SU-DHL-6 (cell line): ENCODE measurements at regions not wholly inside any gene's neighbourhood (a gene's known extent, or its start where the extent isn't known, plus 50 kb on each side); places are given as distances from the start of the nearest gene placed in this dataset.

Experiments
- H2AFZ ChIP-seq: fragments of 200-600 bp; sonication (generic); 2 replicates; pipeline ENCODE4 v1.6.1; 2014; ENCODE audit warnings: low read depth, mild to moderate bottlenecking, moderate library complexity, mixed read lengths, antibody characterized with exemption, low read length; ENCODE audit not compliant: severe bottlenecking
- H3F3A ChIP-seq: fragments of 200-600 bp; shearing (Covaris generic); 2 replicates; pipeline ENCODE4 v1.6.0; 2016; ENCODE audit warnings: antibody characterized with exemption, mild to moderate bottlenecking; ENCODE audit not compliant: insufficient read depth
- H3K27ac ChIP-seq: fragments of 200-600 bp; sonication (generic); 2 replicates; pipeline ENCODE4 v1.5.1; 2016; ENCODE audit warnings: low read depth, mild to moderate bottlenecking, low read length, moderate library complexity, mixed read lengths
- H3K27me3 ChIP-seq: fragments of 200-600 bp; sonication (generic), shearing (Covaris generic); 2 replicates; pipeline ENCODE4 v1.6.0; 2014; ENCODE audit warnings: mild to moderate bottlenecking, low read length
- H3K36me3 ChIP-seq: fragments of 200-600 bp; sonication (generic); 2 replicates; pipeline ENCODE4 v1.6.1; 2014; ENCODE audit warnings: mild to moderate bottlenecking, low read length, mixed read lengths
- H3K4me2 ChIP-seq: fragments of 300-600, 200-600 bp; shearing (Covaris generic), sonication (generic); 2 replicates; pipeline ENCODE4 v1.6.0; 2014; ENCODE audit warnings: low read length, low read depth, mild to moderate bottlenecking; ENCODE audit not compliant: poor library complexity, severe bottlenecking
- H3K4me3 ChIP-seq: fragments of 200-600 bp; sonication (generic); 2 replicates; pipeline ENCODE4 v1.5.1; 2014; ENCODE audit warnings: antibody characterized with exemption, low read length, mild to moderate bottlenecking, mixed read lengths; ENCODE audit not compliant: insufficient read depth, poor library complexity, severe bottlenecking
- H3K79me2 ChIP-seq: fragments of 200-600 bp; sonication (generic); 2 replicates; pipeline ENCODE4 v1.6.1; 2014; ENCODE audit warnings: mild to moderate bottlenecking, low read length, moderate library complexity; ENCODE audit not compliant: insufficient read depth
- H3K9ac ChIP-seq: fragments of 200-600 bp; sonication (generic); 2 replicates; pipeline ENCODE4 v1.7.0; 2014; ENCODE audit warnings: mild to moderate bottlenecking, low read length
- H3K9me2 ChIP-seq: fragments of 200-600 bp; sonication (generic); replicated peaks from 2 replicates; pipeline ENCODE4 v1.6.1; 2014; ENCODE audit warnings: low read length; ENCODE audit not compliant: insufficient read depth
- H3K9me3 ChIP-seq: fragments of 200-600 bp; sonication (generic); 2 replicates; pipeline ENCODE4 v1.6.1; 2014; ENCODE audit warnings: low read length, mixed read lengths; ENCODE audit not compliant: insufficient read depth
- H4K20me1 ChIP-seq: fragments of 200-600 bp; sonication (generic); 2 replicates; pipeline ENCODE4 v1.6.1; 2014; ENCODE audit warnings: low read depth, mild to moderate bottlenecking, antibody characterized with exemption, low read length, moderate library complexity, mixed read lengths
- EZH2phosphoT487 ChIP-seq: fragments of 200-600 bp; sonication (generic), shearing (Covaris generic); conservative IDR thresholded peaks from 2 replicates; pipeline ENCODE4 v1.6.1; 2018; ENCODE audit warnings: mild to moderate bottlenecking, antibody characterized with exemption, low read length, moderate library complexity, mixed read lengths
- TF ChIP-seq, protein P1 (sequence below): fragments of 200-600 bp; sonication (generic); IDR thresholded peaks from one replicate; pipeline ENCODE4 v1.5.1; 2017; ENCODE audit warnings: antibody characterized with exemption, mild to moderate bottlenecking, low read length, moderate library complexity; ENCODE audit not compliant: insufficient read depth, poor library complexity, severe bottlenecking

DNA sequence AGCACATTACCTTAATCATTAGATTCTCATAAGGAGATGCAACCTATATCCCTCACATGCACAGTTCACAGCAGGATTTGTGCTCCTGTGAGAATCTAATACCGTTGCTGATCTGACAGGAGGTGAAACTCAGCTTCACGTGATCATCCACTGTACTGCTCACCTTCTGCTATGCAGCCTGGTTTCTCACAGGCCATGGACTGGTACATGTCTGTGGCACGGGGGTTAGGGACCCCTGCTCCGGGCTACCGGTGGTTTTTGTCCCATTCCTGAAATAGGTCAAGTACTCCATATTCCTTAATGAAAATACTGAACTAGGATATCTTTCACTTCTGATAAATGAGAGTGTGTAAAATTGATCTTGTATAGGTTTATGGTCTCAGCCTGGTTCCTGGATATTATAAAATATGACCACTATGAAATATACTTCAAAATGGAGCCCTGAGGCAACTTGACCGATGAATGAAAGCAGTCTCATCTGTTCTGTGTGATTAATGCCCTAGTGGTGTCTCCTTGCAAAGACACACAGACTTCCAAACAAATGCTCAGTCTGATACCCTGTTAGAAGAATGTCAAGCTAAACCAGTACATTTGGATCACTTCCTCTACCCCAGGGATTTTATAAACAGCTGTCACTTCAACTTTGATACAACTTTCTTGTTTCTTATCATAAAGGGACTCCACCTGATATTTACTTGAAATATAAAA is 492.9 kb upstream of the ANO3 start:
- Histone ChIP-seq H3K79me2 (no peaks in the 10 kb centered on the region), H3K27ac (no peak overlapping the region), H3K9ac (no peak overlapping the region), H2AFZ (no peak overlapping the region), H3K9me3 (no peaks in the 10 kb centered on the region), H3K27me3 (no peaks in the 10 kb centered on the region), H3K9me2 (no peaks in the 10 kb centered on the region), H3K36me3 (no peaks in the 10 kb centered on the region), H3F3A (no peaks in the 10 kb centered on the region), H3K4me2 (no peak overlapping the region), H3K4me3 (no peak overlapping the region), H4K20me1 (no peaks in the 10 kb centered on the region)
- TF ChIP-seq, protein P1, sequence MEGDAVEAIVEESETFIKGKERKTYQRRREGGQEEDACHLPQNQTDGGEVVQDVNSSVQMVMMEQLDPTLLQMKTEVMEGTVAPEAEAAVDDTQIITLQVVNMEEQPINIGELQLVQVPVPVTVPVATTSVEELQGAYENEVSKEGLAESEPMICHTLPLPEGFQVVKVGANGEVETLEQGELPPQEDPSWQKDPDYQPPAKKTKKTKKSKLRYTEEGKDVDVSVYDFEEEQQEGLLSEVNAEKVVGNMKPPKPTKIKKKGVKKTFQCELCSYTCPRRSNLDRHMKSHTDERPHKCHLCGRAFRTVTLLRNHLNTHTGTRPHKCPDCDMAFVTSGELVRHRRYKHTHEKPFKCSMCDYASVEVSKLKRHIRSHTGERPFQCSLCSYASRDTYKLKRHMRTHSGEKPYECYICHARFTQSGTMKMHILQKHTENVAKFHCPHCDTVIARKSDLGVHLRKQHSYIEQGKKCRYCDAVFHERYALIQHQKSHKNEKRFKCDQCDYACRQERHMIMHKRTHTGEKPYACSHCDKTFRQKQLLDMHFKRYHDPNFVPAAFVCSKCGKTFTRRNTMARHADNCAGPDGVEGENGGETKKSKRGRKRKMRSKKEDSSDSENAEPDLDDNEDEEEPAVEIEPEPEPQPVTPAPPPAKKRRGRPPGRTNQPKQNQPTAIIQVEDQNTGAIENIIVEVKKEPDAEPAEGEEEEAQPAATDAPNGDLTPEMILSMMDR, result no peak
- no peak for TF ChIP-seq EZH2phosphoT487

DNA sequence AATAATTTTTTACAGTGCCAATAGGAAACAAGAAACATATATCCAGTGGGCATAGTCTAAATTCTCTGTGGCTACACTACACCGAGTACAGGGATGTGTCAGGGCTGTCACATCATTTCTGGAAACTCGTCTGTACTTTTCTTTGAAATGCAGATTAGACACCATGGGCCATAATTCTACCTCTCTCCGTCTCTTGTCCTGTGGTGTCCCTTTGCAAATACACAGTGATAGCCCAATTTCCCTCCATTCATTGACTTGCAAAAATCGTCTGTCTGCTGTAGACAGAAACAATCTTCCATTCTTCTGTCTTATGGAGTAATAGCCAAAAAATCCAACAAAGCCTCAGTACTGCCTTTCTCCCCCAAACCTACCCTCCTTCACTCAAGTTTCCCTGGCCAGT is 487.1 kb upstream of the ANO3 start:
- Histone ChIP-seq H3K36me3 (no peaks in the 10 kb centered on the region), H3K4me3 (no peak overlapping the region), H2AFZ (no peak overlapping the region), H3K27ac (no peak overlapping the region), H3K9ac (no peak overlapping the region), H3K4me2 (no peak overlapping the region), H3K9me2 (no peaks in the 10 kb centered on the region), H3F3A (no peaks in the 10 kb centered on the region), H4K20me1 (no peaks in the 10 kb centered on the region), H3K79me2 (no peaks in the 10 kb centered on the region), H3K9me3 (no peaks in the 10 kb centered on the region), H3K27me3 (no peaks in the 10 kb centered on the region)
- TF ChIP-seq EZH2phosphoT487, result no peak
- TF ChIP-seq, protein P1, result no peak

DNA sequence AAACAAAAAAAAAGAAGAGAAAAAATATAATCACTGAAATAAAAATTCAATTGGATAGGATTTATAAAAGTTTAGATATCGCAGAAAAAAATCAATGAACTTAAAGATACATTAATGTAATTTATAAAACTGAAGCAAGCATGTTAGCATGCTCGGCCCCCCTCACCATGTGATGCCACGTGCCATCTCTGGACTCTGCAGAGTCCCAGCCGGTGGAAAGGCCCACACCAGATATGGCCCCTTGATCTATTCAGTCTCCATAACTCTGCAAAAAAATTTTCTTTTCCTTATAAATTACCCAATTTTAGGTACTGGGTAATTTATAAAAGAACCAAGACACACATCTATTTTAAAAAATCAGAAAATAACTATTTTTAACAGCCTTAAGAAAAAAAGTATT is 476.0 kb upstream of the ANO3 start:
- Histone ChIP-seq H2AFZ (peak overlapping the region; percentile 60), H4K20me1 (no peaks in the 10 kb centered on the region), H3K9ac (no peak overlapping the region), H3K79me2 (no peaks in the 10 kb centered on the region), H3K9me3 (no peaks in the 10 kb centered on the region), H3K4me2 (no peak overlapping the region), H3K27ac (no peak overlapping the region), H3K4me3 (no peak overlapping the region), H3F3A (no peaks in the 10 kb centered on the region), H3K36me3 (no peaks in the 10 kb centered on the region), H3K27me3 (no peaks in the 10 kb centered on the region), H3K9me2 (no peaks in the 10 kb centered on the region)
- TF ChIP-seq EZH2phosphoT487, result no peak
- TF ChIP-seq, protein P1, result no peak
